ENCODE measurements at regions not wholly inside any gene's neighbourhood (a gene's known extent, or its start where the extent isn't known, plus 50 kb on each side); places are given as distances from the start of the nearest gene placed in this dataset.

- no peak for TF ChIP-seq BCL3 (IDR thresholded peaks at IDR 0.05; ENCODE audit: borderline replicate concordance, insufficient read depth, low read depth, low read length, poor library complexity, severe bottlenecking)
Measured at GRCh38 chr16:86932130-86932982, 354.0 kb downstream of the FOXL1 start (continued).

GRCh38 chr16:86934581-86935375 is 356.4 kb downstream of the FOXL1 start:
- DNase-seq (ENCODE audit: low read depth, low spot score), result no peak
- 21% methylated on average over 27 of the region's 27 CpGs for WGBS (ENCODE audit: insufficient coverage, insufficient replicate concordance, low lambda C conversion rate, missing lambda C conversion rate)
- H2AFZ ChIP-seq (ENCODE audit: control insufficient read depth, low read depth, low read length), result no peak overlapping the region
- intact Hi-C loops (cut with micrococcal nuclease; ENCODE audit: unreplicated experiment) (no loop called here), in situ Hi-C loops (cut with MboI) (no loop called here)
- no peaks in the 10 kb centered on the region; the same call in 2 of the 3 replicates for H3K9me3 ChIP-seq (replicated peaks; ENCODE audit: control insufficient read depth, insufficient read depth, low read length)
- no peaks in the 10 kb centered on the region for H3K4me1 ChIP-seq (ENCODE audit: control insufficient read depth, insufficient read depth, low read length)
- ATAC-seq, result no peak
- H3K36me3 ChIP-seq (ENCODE audit: control insufficient read depth in 2 of 2, insufficient read depth in 2 of 2, low read length in 1 of 2), result no peaks in the 10 kb centered on the region
- H3K27ac ChIP-seq (ENCODE audit: control insufficient read depth, insufficient read depth), result no peak overlapping the region
- no peak overlapping the region for H3K9ac ChIP-seq (ENCODE audit: control insufficient read depth, insufficient read depth, low read length)
- CTCF ChIA-PET, result interaction anchor here (1.0 kb wide), 1 partner anchor 370 kb away, joined by 3 read pairs; no protein-coding TSS in a partner anchor
- H3K27me3 ChIP-seq (replicated peaks in 1 of 2; ENCODE audit: control insufficient read depth in 2 of 2, insufficient read depth in 2 of 2, low read length in 1 of 2), result peaks cover 0 to 2% of the 10 kb centered on the region in 2 experiments; a peak in 1 of 4 replicates
- SMC1A ChIA-PET (ENCODE audit: uncharacterized antibody, unreplicated experiment), result no interaction called here
- POLR2A ChIA-PET, result no interaction called here
- H4K20me1 ChIP-seq (ENCODE audit: control insufficient read depth, insufficient read depth), result no peaks in the 10 kb centered on the region
- RAD21 ChIA-PET (ENCODE audit: unreplicated experiment), result no interaction called here
- TF ChIP-seq ESRRA (IDR thresholded peaks at IDR 0.05; ENCODE audit: low read length) (no peak), JUND (IDR thresholded peaks at IDR 0.05; ENCODE audit: low read depth, low read length) (no peak), STAT1 (conservative IDR thresholded peaks at IDR 0.05) (no peak), SMAD1 (IDR thresholded peaks at IDR 0.05; ENCODE audit: low read depth, partially characterized antibody) (no peak), SIN3A (IDR thresholded peaks at IDR 0.05; ENCODE audit: low read depth, low read length) (no peak), EZH2 (IDR thresholded peaks at IDR 0.05; ENCODE audit: borderline replicate concordance, control insufficient read depth, low read depth, low read length) (no peak), HDAC2 (IDR thresholded peaks at IDR 0.05) (no peak), TAF1 (IDR thresholded peaks at IDR 0.05; ENCODE audit: borderline replicate concordance, low read depth, low read length) (no peak), SUZ12 (IDR thresholded peaks at IDR 0.05; ENCODE audit: unreplicated experiment) (no peak), DPF2 (IDR thresholded peaks at IDR 0.05) (no peak), ZNF217 (IDR thresholded peaks at IDR 0.05) (no peak), NR2F1 (conservative IDR thresholded peaks at IDR 0.05) (no peak), MYB (IDR thresholded peaks at IDR 0.05; ENCODE audit: borderline replicate concordance, low read depth, low read length) (no peak), RAD21 (IDR thresholded peaks at IDR 0.05; ENCODE audit: insufficient read depth, low read depth, low read length) (no peak)
- no peak overlapping the region for H3K4me2 ChIP-seq (ENCODE audit: control insufficient read depth, insufficient read depth)
- FAIRE-seq, result no peak
- no peak overlapping the region for H3K4me3 ChIP-seq
- BruUV-seq (replicated peaks), result no TSS peak
- no peaks in the 10 kb centered on the region for H3K79me2 ChIP-seq (ENCODE audit: control insufficient read depth, insufficient read depth, low read length)
